GM23338 (cell line): ENCODE measurements at regions not wholly inside any gene's neighbourhood (a gene's known extent, or its start where the extent isn't known, plus 50 kb on each side); places are given as distances from the start of the nearest gene placed in this dataset.

Experiments
- ATAC-seq: fragments of 200-7000 bp; cut with Tn5 transposase; 3 replicates; pipeline ENCODE4 v1.9.1; 2020
- DNase-seq: peaks from one replicate; pipeline ENCODE4 v3.0.0-alpha.2; 2015; ENCODE audit warnings: low spot score
- H2AFZ ChIP-seq: fragments of 200-600 bp; sonication (generic); 2 replicates; pipeline ENCODE4 v1.8.0; 2016; ENCODE audit warnings: antibody characterized with exemption, mild to moderate bottlenecking, moderate library complexity
- H3F3A ChIP-seq: fragments of 200-600 bp; sonication (generic); replicated peaks from 2 replicates; pipeline ENCODE4 v1.8.0; 2017; ENCODE audit warnings: antibody characterized with exemption, mixed run types, low read depth
- H3K27ac ChIP-seq: fragments of 200-600 bp; sonication (generic); 2 replicates; pipeline ENCODE4 v1.6.1; 2016; ENCODE audit warnings: low read depth
- H3K27me3 ChIP-seq: fragments of 200-600 bp; sonication (generic); 2 replicates; pipeline ENCODE4 v1.8.0; 2016; ENCODE audit warnings: mild to moderate bottlenecking, mixed run types, moderate library complexity; ENCODE audit not compliant: insufficient read depth
- H3K36me3 ChIP-seq: fragments of 200-600 bp; sonication (generic); 2 replicates; pipeline ENCODE4 v1.8.0; 2016; ENCODE audit warnings: mild to moderate bottlenecking; ENCODE audit not compliant: insufficient read depth
- H3K4me1 ChIP-seq: fragments of 200-600 bp; sonication (generic); 2 replicates; pipeline ENCODE4 v1.8.0; 2016; ENCODE audit warnings: mild to moderate bottlenecking, moderate library complexity; ENCODE audit not compliant: insufficient read depth
- H3K4me2 ChIP-seq: fragments of 200-600 bp; sonication (generic); 2 replicates; pipeline ENCODE4 v1.7.1; 2017; ENCODE audit warnings: mixed run types
- H3K4me3 ChIP-seq: fragments of 200-600 bp; sonication (generic); 2 replicates; pipeline ENCODE4 v1.6.1; 2016; ENCODE audit warnings: mixed run types
- H3K79me2 ChIP-seq: fragments of 200-600 bp; sonication (generic); replicated peaks from 2 replicates; pipeline ENCODE4 v1.8.0; 2017; ENCODE audit warnings: mild to moderate bottlenecking; ENCODE audit not compliant: insufficient read depth
- H3K9me2 ChIP-seq: fragments of 200-600 bp; sonication (generic); 2 replicates; pipeline ENCODE4 v1.8.0; 2017; ENCODE audit not compliant: insufficient read depth
- H4K20me1 ChIP-seq: fragments of 200-600 bp; sonication (generic); replicated peaks from 2 replicates; pipeline ENCODE4 v1.8.0; 2017; ENCODE audit warnings: mild to moderate bottlenecking; ENCODE audit not compliant: insufficient read depth
- H3K27ac Mint-ChIP-seq: 2 replicates; pipeline ENCODE4 v1.8.0; 2020; ENCODE audit warnings: inconsistent platforms, mild to moderate bottlenecking, moderate library complexity, mixed read lengths
- H3K27me3 Mint-ChIP-seq: 3 replicates; pipeline ENCODE4 v1.8.0; 2022; ENCODE audit warnings: low read depth, mild to moderate bottlenecking, moderate library complexity, mixed read lengths, inconsistent platforms; ENCODE audit not compliant: insufficient read depth, poor library complexity
- H3K36me3 Mint-ChIP-seq: 3 replicates; pipeline ENCODE4 v1.8.0; 2021; ENCODE audit warnings: low read depth, mild to moderate bottlenecking, inconsistent platforms, moderate library complexity, mixed read lengths
- H3K4me1 Mint-ChIP-seq: 3 replicates; pipeline ENCODE4 v1.8.0; 2020; ENCODE audit warnings: mild to moderate bottlenecking, inconsistent platforms, mixed read lengths
- H3K4me3 Mint-ChIP-seq: 3 replicates; pipeline ENCODE4 v1.8.0; 2021; ENCODE audit warnings: moderate library complexity, mild to moderate bottlenecking, inconsistent platforms, mixed read lengths
- H3K9me3 Mint-ChIP-seq: 3 replicates; pipeline ENCODE4 v1.8.0; 2020; ENCODE audit warnings: moderate library complexity, mild to moderate bottlenecking, inconsistent platforms, mixed read lengths
- CREB1 ChIP-seq: fragments of 250-450 bp; sonication (Bioruptor Pico); IDR thresholded peaks from 2 replicates; pipeline ENCODE4 v1.5.0; 2020; ENCODE audit warnings: low read depth, mild to moderate bottlenecking, moderate library complexity
- CTCF ChIP-seq, 2 experiments: fragments of 200-600 bp in 1 of 2; sonication (generic) in 1 of 2; conservative IDR thresholded peaks; 2 replicates each; pipeline versions ENCODE4 v1.5.1 to v1.6.1; 2016 to 2017; ENCODE audit warnings: antibody characterized with exemption in 2 of 2, low read depth in 2 of 2, mild to moderate bottlenecking in 2 of 2, moderate library complexity in 1 of 2
- EZH2 ChIP-seq: fragments of 200-600 bp; sonication (generic); IDR thresholded peaks from one replicate; pipeline ENCODE4 v1.8.0; 2017; ENCODE audit warnings: antibody characterized with exemption, mild to moderate bottlenecking, low read depth; ENCODE audit not compliant: unreplicated experiment
- EZH2phosphoT487 ChIP-seq: fragments of 200-600 bp; sonication (generic); IDR thresholded peaks from one replicate; pipeline ENCODE4 v1.8.1; 2018; ENCODE audit warnings: antibody characterized with exemption; ENCODE audit not compliant: unreplicated experiment
- JUNB ChIP-seq: IDR thresholded peaks from one replicate; pipeline ENCODE4 v1.6.1; 2016; ENCODE audit warnings: antibody characterized with exemption; ENCODE audit not compliant: unreplicated experiment
- NANOG ChIP-seq: IDR thresholded peaks from 2 replicates; pipeline ENCODE4 v1.6.1; 2016; ENCODE audit warnings: antibody characterized with exemption, borderline replicate concordance
- POLR2AphosphoS5 ChIP-seq: IDR thresholded peaks from 2 replicates; pipeline ENCODE4 v1.6.1; 2016; ENCODE audit warnings: antibody characterized with exemption, low read depth
- STAT1 ChIP-seq: IDR thresholded peaks from one replicate; pipeline ENCODE4 v1.6.1; 2016; ENCODE audit warnings: antibody characterized with exemption; ENCODE audit not compliant: unreplicated experiment
- ZNF114 ChIP-seq: fragments of 250-450 bp; sonication (Bioruptor Pico); IDR thresholded peaks from 2 replicates; pipeline ENCODE4 v1.5.0; 2020; ENCODE audit warnings: mild to moderate bottlenecking, moderate library complexity
- ZNF331 ChIP-seq: fragments of 250-450 bp; sonication (Bioruptor Pico); IDR thresholded peaks from 2 replicates; pipeline ENCODE4 v1.5.0; 2020; ENCODE audit warnings: low read depth, mild to moderate bottlenecking, moderate library complexity
- TF ChIP-seq, protein P1 (sequence below): fragments of 250-450 bp; sonication (Bioruptor Pico); IDR thresholded peaks from 2 replicates; pipeline ENCODE4 v1.5.0; 2020; ENCODE audit warnings: mild to moderate bottlenecking, moderate library complexity
- TF ChIP-seq, protein P2 (sequence below): IDR thresholded peaks from 2 replicates; pipeline ENCODE4 v1.6.1; 2016; ENCODE audit warnings: antibody characterized with exemption
- TF ChIP-seq, protein P3 (sequence below): IDR thresholded peaks from one replicate; pipeline ENCODE4 v1.6.1; 2018; ENCODE audit warnings: antibody characterized with exemption; ENCODE audit not compliant: unreplicated experiment

GRCh38 chr7:42479452-42479815, 242.4 kb upstream of the GLI3 start:
- Histone ChIP-seq H3K79me2 (no peaks in the 10 kb centered on the region), H3K4me1 (peaks cover 8% of the 10 kb centered on the region; the same call in 1 of the 2 replicates), H3K27me3 (no peaks in the 10 kb centered on the region), H3K9me2 (peaks cover 13% of the 10 kb centered on the region; the same call in 1 of the 2 replicates), H3F3A (no peaks in the 10 kb centered on the region), H3K27ac (no peak overlapping the region), H3K4me2 (no peak overlapping the region), H4K20me1 (no peaks in the 10 kb centered on the region), H3K4me3 (no peak overlapping the region), H3K36me3 (no peaks in the 10 kb centered on the region), H2AFZ (no peak overlapping the region)
- ATAC-seq (no peak), DNase-seq (no peak)
- TF ChIP-seq CTCF (conservative IDR thresholded peaks at IDR 0.05; ENCODE audit: low read depth in 2 of 2) (no peak), CREB1 (CRISPR knock-in tag) (no peak), EZH2 (no peak), EZH2phosphoT487 (no peak), ZNF331 (no peak), POLR2AphosphoS5 (no peak), ZNF114 (no peak), NANOG (no peak), JUNB (no peak), STAT1 (no peak)
- TF ChIP-seq, protein P1, sequence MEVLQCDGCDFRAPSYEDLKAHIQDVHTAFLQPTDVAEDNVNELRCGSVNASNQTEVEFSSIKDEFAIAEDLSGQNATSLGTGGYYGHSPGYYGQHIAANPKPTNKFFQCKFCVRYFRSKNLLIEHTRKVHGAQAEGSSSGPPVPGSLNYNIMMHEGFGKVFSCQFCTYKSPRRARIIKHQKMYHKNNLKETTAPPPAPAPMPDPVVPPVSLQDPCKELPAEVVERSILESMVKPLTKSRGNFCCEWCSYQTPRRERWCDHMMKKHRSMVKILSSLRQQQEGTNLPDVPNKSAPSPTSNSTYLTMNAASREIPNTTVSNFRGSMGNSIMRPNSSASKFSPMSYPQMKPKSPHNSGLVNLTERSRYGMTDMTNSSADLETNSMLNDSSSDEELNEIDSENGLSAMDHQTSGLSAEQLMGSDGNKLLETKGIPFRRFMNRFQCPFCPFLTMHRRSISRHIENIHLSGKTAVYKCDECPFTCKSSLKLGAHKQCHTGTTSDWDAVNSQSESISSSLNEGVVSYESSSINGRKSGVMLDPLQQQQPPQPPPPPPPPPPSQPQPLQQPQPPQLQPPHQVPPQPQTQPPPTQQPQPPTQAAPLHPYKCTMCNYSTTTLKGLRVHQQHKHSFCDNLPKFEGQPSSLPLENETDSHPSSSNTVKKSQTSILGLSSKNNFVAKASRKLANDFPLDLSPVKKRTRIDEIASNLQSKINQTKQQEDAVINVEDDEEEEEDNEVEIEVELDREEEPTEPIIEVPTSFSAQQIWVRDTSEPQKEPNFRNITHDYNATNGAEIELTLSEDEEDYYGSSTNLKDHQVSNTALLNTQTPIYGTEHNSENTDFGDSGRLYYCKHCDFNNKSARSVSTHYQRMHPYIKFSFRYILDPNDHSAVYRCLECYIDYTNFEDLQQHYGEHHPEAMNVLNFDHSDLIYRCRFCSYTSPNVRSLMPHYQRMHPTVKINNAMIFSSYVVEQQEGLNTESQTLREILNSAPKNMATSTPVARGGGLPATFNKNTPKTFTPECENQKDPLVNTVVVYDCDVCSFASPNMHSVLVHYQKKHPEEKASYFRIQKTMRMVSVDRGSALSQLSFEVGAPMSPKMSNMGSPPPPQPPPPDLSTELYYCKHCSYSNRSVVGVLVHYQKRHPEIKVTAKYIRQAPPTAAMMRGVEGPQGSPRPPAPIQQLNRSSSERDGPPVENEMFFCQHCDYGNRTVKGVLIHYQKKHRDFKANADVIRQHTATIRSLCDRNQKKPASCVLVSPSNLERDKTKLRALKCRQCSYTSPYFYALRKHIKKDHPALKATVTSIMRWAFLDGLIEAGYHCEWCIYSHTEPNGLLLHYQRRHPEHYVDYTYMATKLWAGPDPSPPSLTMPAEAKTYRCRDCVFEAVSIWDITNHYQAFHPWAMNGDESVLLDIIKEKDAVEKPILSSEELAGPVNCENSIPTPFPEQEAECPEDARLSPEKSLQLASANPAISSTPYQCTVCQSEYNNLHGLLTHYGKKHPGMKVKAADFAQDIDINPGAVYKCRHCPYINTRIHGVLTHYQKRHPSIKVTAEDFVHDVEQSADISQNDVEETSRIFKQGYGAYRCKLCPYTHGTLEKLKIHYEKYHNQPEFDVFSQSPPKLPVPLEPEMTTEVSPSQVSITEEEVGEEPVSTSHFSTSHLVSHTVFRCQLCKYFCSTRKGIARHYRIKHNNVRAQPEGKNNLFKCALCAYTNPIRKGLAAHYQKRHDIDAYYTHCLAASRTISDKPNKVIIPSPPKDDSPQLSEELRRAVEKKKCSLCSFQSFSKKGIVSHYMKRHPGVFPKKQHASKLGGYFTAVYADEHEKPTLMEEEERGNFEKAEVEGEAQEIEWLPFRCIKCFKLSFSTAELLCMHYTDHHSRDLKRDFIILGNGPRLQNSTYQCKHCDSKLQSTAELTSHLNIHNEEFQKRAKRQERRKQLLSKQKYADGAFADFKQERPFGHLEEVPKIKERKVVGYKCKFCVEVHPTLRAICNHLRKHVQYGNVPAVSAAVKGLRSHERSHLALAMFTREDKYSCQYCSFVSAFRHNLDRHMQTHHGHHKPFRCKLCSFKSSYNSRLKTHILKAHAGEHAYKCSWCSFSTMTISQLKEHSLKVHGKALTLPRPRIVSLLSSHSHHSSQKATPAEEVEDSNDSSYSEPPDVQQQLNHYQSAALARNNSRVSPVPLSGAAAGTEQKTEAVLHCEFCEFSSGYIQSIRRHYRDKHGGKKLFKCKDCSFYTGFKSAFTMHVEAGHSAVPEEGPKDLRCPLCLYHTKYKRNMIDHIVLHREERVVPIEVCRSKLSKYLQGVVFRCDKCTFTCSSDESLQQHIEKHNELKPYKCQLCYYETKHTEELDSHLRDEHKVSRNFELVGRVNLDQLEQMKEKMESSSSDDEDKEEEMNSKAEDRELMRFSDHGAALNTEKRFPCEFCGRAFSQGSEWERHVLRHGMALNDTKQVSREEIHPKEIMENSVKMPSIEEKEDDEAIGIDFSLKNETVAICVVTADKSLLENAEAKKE (CRISPR knock-in tag) = no peak
- TF ChIP-seq, protein P2, sequence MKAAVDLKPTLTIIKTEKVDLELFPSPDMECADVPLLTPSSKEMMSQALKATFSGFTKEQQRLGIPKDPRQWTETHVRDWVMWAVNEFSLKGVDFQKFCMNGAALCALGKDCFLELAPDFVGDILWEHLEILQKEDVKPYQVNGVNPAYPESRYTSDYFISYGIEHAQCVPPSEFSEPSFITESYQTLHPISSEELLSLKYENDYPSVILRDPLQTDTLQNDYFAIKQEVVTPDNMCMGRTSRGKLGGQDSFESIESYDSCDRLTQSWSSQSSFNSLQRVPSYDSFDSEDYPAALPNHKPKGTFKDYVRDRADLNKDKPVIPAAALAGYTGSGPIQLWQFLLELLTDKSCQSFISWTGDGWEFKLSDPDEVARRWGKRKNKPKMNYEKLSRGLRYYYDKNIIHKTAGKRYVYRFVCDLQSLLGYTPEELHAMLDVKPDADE = no peak
- TF ChIP-seq, protein P3, sequence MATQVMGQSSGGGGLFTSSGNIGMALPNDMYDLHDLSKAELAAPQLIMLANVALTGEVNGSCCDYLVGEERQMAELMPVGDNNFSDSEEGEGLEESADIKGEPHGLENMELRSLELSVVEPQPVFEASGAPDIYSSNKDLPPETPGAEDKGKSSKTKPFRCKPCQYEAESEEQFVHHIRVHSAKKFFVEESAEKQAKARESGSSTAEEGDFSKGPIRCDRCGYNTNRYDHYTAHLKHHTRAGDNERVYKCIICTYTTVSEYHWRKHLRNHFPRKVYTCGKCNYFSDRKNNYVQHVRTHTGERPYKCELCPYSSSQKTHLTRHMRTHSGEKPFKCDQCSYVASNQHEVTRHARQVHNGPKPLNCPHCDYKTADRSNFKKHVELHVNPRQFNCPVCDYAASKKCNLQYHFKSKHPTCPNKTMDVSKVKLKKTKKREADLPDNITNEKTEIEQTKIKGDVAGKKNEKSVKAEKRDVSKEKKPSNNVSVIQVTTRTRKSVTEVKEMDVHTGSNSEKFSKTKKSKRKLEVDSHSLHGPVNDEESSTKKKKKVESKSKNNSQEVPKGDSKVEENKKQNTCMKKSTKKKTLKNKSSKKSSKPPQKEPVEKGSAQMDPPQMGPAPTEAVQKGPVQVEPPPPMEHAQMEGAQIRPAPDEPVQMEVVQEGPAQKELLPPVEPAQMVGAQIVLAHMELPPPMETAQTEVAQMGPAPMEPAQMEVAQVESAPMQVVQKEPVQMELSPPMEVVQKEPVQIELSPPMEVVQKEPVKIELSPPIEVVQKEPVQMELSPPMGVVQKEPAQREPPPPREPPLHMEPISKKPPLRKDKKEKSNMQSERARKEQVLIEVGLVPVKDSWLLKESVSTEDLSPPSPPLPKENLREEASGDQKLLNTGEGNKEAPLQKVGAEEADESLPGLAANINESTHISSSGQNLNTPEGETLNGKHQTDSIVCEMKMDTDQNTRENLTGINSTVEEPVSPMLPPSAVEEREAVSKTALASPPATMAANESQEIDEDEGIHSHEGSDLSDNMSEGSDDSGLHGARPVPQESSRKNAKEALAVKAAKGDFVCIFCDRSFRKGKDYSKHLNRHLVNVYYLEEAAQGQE = no peak
- Mint-ChIP-seq H3K9me3 (no peaks in the 10 kb centered on the region; the same call in 2 of the 3 replicates), H3K36me3 (no peaks in the 10 kb centered on the region), H3K27ac (no peak overlapping the region), H3K4me1 (peaks cover 20% of the 10 kb centered on the region), H3K4me3 (no peak overlapping the region), H3K27me3 (peaks cover 5% of the 10 kb centered on the region)
